Neural progenitor cell (in vitro differentiated cells): ENCODE measurements at regions not wholly inside any gene's neighbourhood (a gene's known extent, or its start where the extent isn't known, plus 50 kb on each side); places are given as distances from the start of the nearest gene placed in this dataset.

Source experiments
- EZH2 ChIP-seq: fragments of 200-600 bp; sonication (generic); IDR thresholded peaks from 2 replicates; pipeline ENCODE4 v1.6.1; 2017; ENCODE audit warnings: antibody characterized with exemption, mild to moderate bottlenecking, moderate library complexity
- TF ChIP-seq, protein P1 (sequence below): fragments of 200-600 bp; sonication (generic); IDR thresholded peaks from 2 replicates; pipeline ENCODE4 v1.5.1; 2017; ENCODE audit warnings: antibody characterized with exemption, mild to moderate bottlenecking

DNA sequence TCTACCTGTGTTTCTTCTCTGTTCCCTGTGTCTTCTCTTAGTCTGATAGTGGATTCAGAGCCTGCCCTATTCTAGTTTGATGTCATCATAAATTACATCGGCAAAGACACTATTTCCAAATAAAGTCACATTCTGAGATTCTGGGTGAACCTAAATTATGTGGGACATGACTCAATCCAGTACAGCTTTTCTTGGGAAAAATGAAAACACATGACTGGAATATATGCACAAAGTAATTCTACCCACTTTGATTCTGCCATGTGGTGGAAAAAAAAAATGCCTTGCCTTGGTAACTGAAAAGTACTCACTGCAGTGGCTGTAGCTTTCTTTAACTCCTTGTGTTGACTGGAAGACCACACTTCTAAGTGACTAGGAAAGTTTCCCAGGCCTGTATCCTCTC lies 73.7 kb downstream of the LRATD1 start:
- no peak for TF ChIP-seq EZH2
- TF ChIP-seq, protein P1, sequence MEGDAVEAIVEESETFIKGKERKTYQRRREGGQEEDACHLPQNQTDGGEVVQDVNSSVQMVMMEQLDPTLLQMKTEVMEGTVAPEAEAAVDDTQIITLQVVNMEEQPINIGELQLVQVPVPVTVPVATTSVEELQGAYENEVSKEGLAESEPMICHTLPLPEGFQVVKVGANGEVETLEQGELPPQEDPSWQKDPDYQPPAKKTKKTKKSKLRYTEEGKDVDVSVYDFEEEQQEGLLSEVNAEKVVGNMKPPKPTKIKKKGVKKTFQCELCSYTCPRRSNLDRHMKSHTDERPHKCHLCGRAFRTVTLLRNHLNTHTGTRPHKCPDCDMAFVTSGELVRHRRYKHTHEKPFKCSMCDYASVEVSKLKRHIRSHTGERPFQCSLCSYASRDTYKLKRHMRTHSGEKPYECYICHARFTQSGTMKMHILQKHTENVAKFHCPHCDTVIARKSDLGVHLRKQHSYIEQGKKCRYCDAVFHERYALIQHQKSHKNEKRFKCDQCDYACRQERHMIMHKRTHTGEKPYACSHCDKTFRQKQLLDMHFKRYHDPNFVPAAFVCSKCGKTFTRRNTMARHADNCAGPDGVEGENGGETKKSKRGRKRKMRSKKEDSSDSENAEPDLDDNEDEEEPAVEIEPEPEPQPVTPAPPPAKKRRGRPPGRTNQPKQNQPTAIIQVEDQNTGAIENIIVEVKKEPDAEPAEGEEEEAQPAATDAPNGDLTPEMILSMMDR, result no peak
